IMR-90 (cell line): ENCODE measurements at regions not wholly inside any gene's neighbourhood (a gene's known extent, or its start where the extent isn't known, plus 50 kb on each side); places are given as distances from the start of the nearest gene placed in this dataset.

ENCODE experiments used
- ATAC-seq: fragments of 200-7000 bp; cut with Tn5 transposase; 2 replicates; pipeline ENCODE4 v1.9.1; 2020; ENCODE audit warnings: low read depth, mild to moderate bottlenecking, moderate library complexity
- BruUV-seq: library from RNA; stranded (reverse); fragments of 400-500 nt; replicated peaks from 2 replicates; lab custom pipeline; 2021; lab: Mats Ljungman, UMichigan
- CTCF ChIA-PET: fragments of 300-600 bp; formaldehyde crosslinking; extraction: SDS; loops from one replicate; lab custom pipeline; 2021; ENCODE audit warnings: antibody characterized with exemption; lab: Yijun Ruan, JAX
- POLR2A ChIA-PET: fragments of 300-600 bp; sonication (Branson Sonifier 250); formaldehyde crosslinking; loops from one replicate; lab custom pipeline; 2022; ENCODE audit warnings: antibody characterized with exemption; ENCODE audit not compliant: unreplicated experiment; lab: Charles Lee
- DNase-seq: peaks from one replicate; pipeline ENCODE4 v3.0.0; 2013
- H2AFZ ChIP-seq: replicated peaks from 2 replicates; pipeline ENCODE3; 2013; ENCODE audit warnings: low read length, mild to moderate bottlenecking; ENCODE audit not compliant: poor library complexity
- H2AK5ac ChIP-seq: 2 replicates; pipeline ENCODE4 v1.6.1; 2013; ENCODE audit warnings: low read depth, low read length, inconsistent platforms
- H2AK9ac ChIP-seq: replicated peaks from 2 replicates; pipeline ENCODE3; 2013; ENCODE audit warnings: mild to moderate bottlenecking, low read depth, low read length, moderate library complexity; ENCODE audit not compliant: poor library complexity
- H2BK120ac ChIP-seq: 2 replicates; pipeline ENCODE4 v1.6.1; 2013; ENCODE audit warnings: low read depth, low read length, inconsistent platforms
- H2BK15ac ChIP-seq: 3 replicates; pipeline ENCODE4 v1.6.1; 2013; ENCODE audit warnings: low read depth, low read length, inconsistent platforms
- H2BK20ac ChIP-seq: 2 replicates; pipeline ENCODE4 v1.6.1; 2013; ENCODE audit warnings: low read depth, mild to moderate bottlenecking, inconsistent platforms, low read length, moderate library complexity
- H2BK5ac ChIP-seq: 2 replicates; pipeline ENCODE4 v1.6.1; 2013; ENCODE audit warnings: mild to moderate bottlenecking, low read depth, low read length, inconsistent platforms; ENCODE audit not compliant: poor library complexity, severe bottlenecking
- H3K14ac ChIP-seq: replicated peaks from 2 replicates; pipeline ENCODE4 v1.6.1; 2013; ENCODE audit warnings: low read depth, low read length, inconsistent platforms
- H3K18ac ChIP-seq: 2 replicates; pipeline ENCODE4 v1.6.1; 2013; ENCODE audit warnings: low read depth, low read length, control low read depth
- H3K23ac ChIP-seq: 2 replicates; pipeline ENCODE4 v1.6.1; 2013; ENCODE audit warnings: low read depth, low read length, inconsistent platforms
- H3K27ac ChIP-seq: 2 replicates; pipeline ENCODE4 v1.5.1; 2013; ENCODE audit warnings: mild to moderate bottlenecking, control low read depth, low read length; ENCODE audit not compliant: insufficient read depth
- H3K27me3 ChIP-seq: 2 replicates; pipeline ENCODE4 v1.6.1; 2013; ENCODE audit warnings: low read length; ENCODE audit not compliant: control insufficient read depth, insufficient read depth
- H3K36me3 ChIP-seq: 2 replicates; pipeline ENCODE4 v1.6.1; 2013; ENCODE audit warnings: low read length, mixed read lengths; ENCODE audit not compliant: control insufficient read depth, insufficient read depth
- H3K4ac ChIP-seq: 2 replicates; pipeline ENCODE4 v1.6.1; 2013; ENCODE audit warnings: low read depth, low read length, inconsistent platforms
- H3K4me1 ChIP-seq: 2 replicates; pipeline ENCODE4 v1.6.1; 2013; ENCODE audit warnings: low read length, mixed read lengths; ENCODE audit not compliant: control insufficient read depth, insufficient read depth
- H3K4me2 ChIP-seq: 2 replicates; pipeline ENCODE4 v1.6.1; 2013; ENCODE audit warnings: low read depth, mild to moderate bottlenecking, control low read depth, low read length, moderate library complexity
- H3K4me3 ChIP-seq: 2 replicates; pipeline ENCODE4 v1.5.1; 2013; ENCODE audit warnings: low read depth, mild to moderate bottlenecking, control low read depth, low read length, moderate library complexity; ENCODE audit not compliant: insufficient read depth
- H3K56ac ChIP-seq: 2 replicates; pipeline ENCODE4 v1.6.1; 2013; ENCODE audit warnings: low read length, inconsistent platforms; ENCODE audit not compliant: insufficient read depth; ENCODE audit errors: extremely low read depth
- H3K79me1 ChIP-seq, 2 experiments: 2 replicates each; pipeline ENCODE4 v1.6.1; 2013; ENCODE audit warnings: low read length in 2 of 2, inconsistent platforms in 1 of 2, low read depth in 1 of 2
- H3K9ac ChIP-seq: 2 replicates; pipeline ENCODE4 v1.6.1; 2013; ENCODE audit warnings: low read depth, low read length, control low read depth
- H3K9me1 ChIP-seq: 2 replicates; pipeline ENCODE4 v1.6.1; 2013; ENCODE audit warnings: low read length, inconsistent platforms; ENCODE audit not compliant: insufficient read depth
- H3K9me3 ChIP-seq: 2 replicates; pipeline ENCODE4 v1.6.1; 2013; ENCODE audit warnings: low read length; ENCODE audit not compliant: control insufficient read depth, insufficient read depth
- H4K20me1 ChIP-seq: 2 replicates; pipeline ENCODE4 v1.6.1; 2013; ENCODE audit warnings: low read length, inconsistent platforms; ENCODE audit not compliant: insufficient read depth
- H4K5ac ChIP-seq: 2 replicates; pipeline ENCODE4 v1.6.1; 2013; ENCODE audit warnings: mild to moderate bottlenecking, low read depth, low read length, control low read depth
- H4K8ac ChIP-seq, 2 experiments: 2 replicates each; pipeline ENCODE4 v1.6.1; 2013; ENCODE audit warnings: low read depth in 2 of 2, low read length in 2 of 2, control low read depth in 1 of 2, inconsistent platforms in 1 of 2
- H4K91ac ChIP-seq: 2 replicates; pipeline ENCODE4 v1.6.1; 2013; ENCODE audit warnings: low read depth, low read length, inconsistent platforms; ENCODE audit not compliant: insufficient read depth
- BHLHE40 ChIP-seq: fragments of 150-350 bp; IDR thresholded peaks from 2 replicates; pipeline ENCODE4 v1.6.1; 2016; ENCODE audit warnings: mild to moderate bottlenecking, low read depth, low read length
- CEBPB ChIP-seq: IDR thresholded peaks from 2 replicates; pipeline ENCODE4 v1.6.1; 2012; ENCODE audit warnings: low read depth, low read length, improper control_type of control experiment
- CHD1 ChIP-seq: IDR thresholded peaks from 2 replicates; pipeline ENCODE4 v1.6.1; 2012; ENCODE audit warnings: low read depth, low read length, improper control_type of control experiment
- FOS ChIP-seq: fragments of 150-350 bp; IDR thresholded peaks from 2 replicates; pipeline ENCODE4 v1.6.1; 2016; ENCODE audit warnings: low read depth, low read length
- MAFK ChIP-seq: IDR thresholded peaks from 2 replicates; pipeline ENCODE4 v1.6.1; 2012; ENCODE audit warnings: low read depth, low read length, improper control_type of control experiment
- MAZ ChIP-seq: IDR thresholded peaks from 2 replicates; pipeline ENCODE4 v1.6.1; 2012; ENCODE audit warnings: low read depth, mild to moderate bottlenecking, low read length, improper control_type of control experiment, moderate library complexity, borderline replicate concordance
- MXI1 ChIP-seq: IDR thresholded peaks from 2 replicates; pipeline ENCODE4 v1.6.1; 2012; ENCODE audit warnings: low read depth, mild to moderate bottlenecking, low read length, moderate library complexity, borderline replicate concordance
- NFE2L2 ChIP-seq: fragments of 150-350 bp; IDR thresholded peaks from 2 replicates; pipeline ENCODE4 v1.6.1; 2016; ENCODE audit warnings: low read depth, mild to moderate bottlenecking, low read length
- POLR2A ChIP-seq: IDR thresholded peaks from 2 replicates; pipeline ENCODE4 v1.6.1; 2012; ENCODE audit warnings: mild to moderate bottlenecking, low read depth, low read length
- RAD21 ChIP-seq: IDR thresholded peaks from 2 replicates; pipeline ENCODE4 v1.6.1; 2012; ENCODE audit warnings: low read length, improper control_type of control experiment
- RCOR1 ChIP-seq: IDR thresholded peaks from 2 replicates; pipeline ENCODE4 v1.6.1; 2012; ENCODE audit warnings: mild to moderate bottlenecking, low read length, improper control_type of control experiment; ENCODE audit not compliant: insufficient replicate concordance
- RFX5 ChIP-seq: IDR thresholded peaks from 2 replicates; pipeline ENCODE4 v1.8.0; 2012; ENCODE audit warnings: low read depth, mild to moderate bottlenecking, low read length, moderate library complexity
- SMC3 ChIP-seq: fragments of 150-350 bp; IDR thresholded peaks from 2 replicates; pipeline ENCODE4 v1.6.1; 2016; ENCODE audit warnings: low read depth, mild to moderate bottlenecking, antibody characterized with exemption, low read length, moderate library complexity
- WGBS, 2 experiments: methylation state at CpG; one replicate each; pipeline versions ENCODE4 v1.1.5 to v1.1.7; 2013; ENCODE audit warnings: missing lambda C conversion rate in 2 of 2; ENCODE audit not compliant: insufficient read length in 1 of 2; ENCODE audit errors: extremely low coverage in 2 of 2; 5-methylcytosine and 5-hydroxymethylcytosine counted together
- dilution Hi-C: fragments of 300-500 bp; cut with HindIII; formaldehyde crosslinking; loops from one replicate; pipeline ENCODE4 v1.14.3; 2018; ENCODE audit warnings: low sequenced_read_pairs; ENCODE audit not compliant: unreplicated experiment
- in situ Hi-C: fragments of 300-500 bp; cut with MboI; formaldehyde crosslinking; loops from 3 replicates; pipeline ENCODE4 v1.14.3; 2019; ENCODE audit warnings: low sequenced_read_pairs, inconsistent platforms, mixed read lengths
- intact Hi-C: fragments of 100-400 bp; cut with micrococcal nuclease; formaldehyde crosslinking; loops from 2 replicates; pipeline ENCODE4 v1.10.0; 2022
- TF ChIP-seq, protein P1 (sequence below): fragments of 150-350 bp; IDR thresholded peaks from 2 replicates; pipeline ENCODE4 v1.6.1; 2017; ENCODE audit warnings: mild to moderate bottlenecking, antibody characterized with exemption, low read length, low read depth
- TF ChIP-seq, protein P2 (sequence below): fragments of 150-350 bp; IDR thresholded peaks from 2 replicates; pipeline ENCODE4 v1.6.1; 2016; ENCODE audit warnings: low read depth, mild to moderate bottlenecking, low read length, moderate library complexity, borderline replicate concordance
- TF ChIP-seq, protein P3 (sequence below): conservative IDR thresholded peaks from 2 replicates; pipeline ENCODE4 v1.5.1; 2012; ENCODE audit warnings: mild to moderate bottlenecking, low read depth, low read length, improper control_type of control experiment

DNA sequence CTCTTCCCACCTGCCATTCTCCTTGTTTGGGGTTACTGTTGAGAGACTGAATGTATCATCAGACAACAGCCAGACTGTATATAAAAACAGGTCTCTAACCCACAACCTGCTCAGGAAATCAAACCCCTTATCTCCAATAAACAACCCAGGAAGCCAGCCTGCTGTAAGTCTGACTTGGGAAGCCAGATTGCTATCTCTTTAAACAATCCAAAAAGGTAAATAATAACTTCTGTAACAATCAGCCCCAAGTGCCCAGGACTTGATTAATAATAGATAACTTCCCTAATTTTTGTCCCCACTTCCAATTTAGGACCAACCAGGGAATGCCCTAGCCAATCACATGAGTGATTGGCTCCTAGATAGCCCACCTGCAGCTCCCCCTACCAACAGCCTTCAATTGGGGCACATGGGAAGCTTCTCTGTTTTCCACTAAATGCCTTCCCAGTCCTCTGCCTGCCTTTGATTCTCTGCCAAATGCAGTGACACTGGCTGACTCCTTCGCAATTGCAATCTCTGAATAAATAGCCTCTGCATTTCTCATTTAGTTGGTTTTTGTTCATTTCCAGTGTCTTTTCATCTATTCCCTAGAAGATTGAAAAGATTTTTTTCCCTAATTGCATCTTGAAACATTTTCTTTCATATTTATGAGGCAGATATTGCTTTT lies 117.1 kb upstream of the TAB2 start:
- dilution Hi-C loops, result no loop called here
- H3K4me2 ChIP-seq, result no peak overlapping the region
- intact Hi-C loops, result no loop called here
- no peaks in the 10 kb centered on the region for H3K36me3 ChIP-seq
- no CpG with 5 or more reads among the region's 1 CpG for WGBS, 2 experiments
- peaks cover 4% of the 10 kb centered on the region for H3K27me3 ChIP-seq
- no peak overlapping the region for H2BK20ac ChIP-seq
- ChIA-PET POLR2A (no interaction called here), CTCF (no interaction called here)
- H3K79me1 ChIP-seq, result no peaks in the 10 kb centered on the region
- ATAC-seq (no peak), DNase-seq (no peak)
- TF ChIP-seq RAD21, result no peak
- TF ChIP-seq, protein P1, sequence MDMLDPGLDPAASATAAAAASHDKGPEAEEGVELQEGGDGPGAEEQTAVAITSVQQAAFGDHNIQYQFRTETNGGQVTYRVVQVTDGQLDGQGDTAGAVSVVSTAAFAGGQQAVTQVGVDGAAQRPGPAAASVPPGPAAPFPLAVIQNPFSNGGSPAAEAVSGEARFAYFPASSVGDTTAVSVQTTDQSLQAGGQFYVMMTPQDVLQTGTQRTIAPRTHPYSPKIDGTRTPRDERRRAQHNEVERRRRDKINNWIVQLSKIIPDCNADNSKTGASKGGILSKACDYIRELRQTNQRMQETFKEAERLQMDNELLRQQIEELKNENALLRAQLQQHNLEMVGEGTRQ, result no peak
- TF ChIP-seq NFE2L2, result no peak
- no peak for TF ChIP-seq CEBPB
- TF ChIP-seq FOS, result no peak
- no peak for TF ChIP-seq POLR2A
- no peak for TF ChIP-seq RFX5
- TF ChIP-seq CHD1, result no peak
- TF ChIP-seq MAZ, result no peak
- TF ChIP-seq RCOR1, result no peak
- TF ChIP-seq, protein P2, sequence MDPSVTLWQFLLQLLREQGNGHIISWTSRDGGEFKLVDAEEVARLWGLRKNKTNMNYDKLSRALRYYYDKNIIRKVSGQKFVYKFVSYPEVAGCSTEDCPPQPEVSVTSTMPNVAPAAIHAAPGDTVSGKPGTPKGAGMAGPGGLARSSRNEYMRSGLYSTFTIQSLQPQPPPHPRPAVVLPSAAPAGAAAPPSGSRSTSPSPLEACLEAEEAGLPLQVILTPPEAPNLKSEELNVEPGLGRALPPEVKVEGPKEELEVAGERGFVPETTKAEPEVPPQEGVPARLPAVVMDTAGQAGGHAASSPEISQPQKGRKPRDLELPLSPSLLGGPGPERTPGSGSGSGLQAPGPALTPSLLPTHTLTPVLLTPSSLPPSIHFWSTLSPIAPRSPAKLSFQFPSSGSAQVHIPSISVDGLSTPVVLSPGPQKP, result no peak
- no peak for TF ChIP-seq MXI1
- no peak for TF ChIP-seq BHLHE40
- no peak for TF ChIP-seq SMC3
- TF ChIP-seq, protein P3, sequence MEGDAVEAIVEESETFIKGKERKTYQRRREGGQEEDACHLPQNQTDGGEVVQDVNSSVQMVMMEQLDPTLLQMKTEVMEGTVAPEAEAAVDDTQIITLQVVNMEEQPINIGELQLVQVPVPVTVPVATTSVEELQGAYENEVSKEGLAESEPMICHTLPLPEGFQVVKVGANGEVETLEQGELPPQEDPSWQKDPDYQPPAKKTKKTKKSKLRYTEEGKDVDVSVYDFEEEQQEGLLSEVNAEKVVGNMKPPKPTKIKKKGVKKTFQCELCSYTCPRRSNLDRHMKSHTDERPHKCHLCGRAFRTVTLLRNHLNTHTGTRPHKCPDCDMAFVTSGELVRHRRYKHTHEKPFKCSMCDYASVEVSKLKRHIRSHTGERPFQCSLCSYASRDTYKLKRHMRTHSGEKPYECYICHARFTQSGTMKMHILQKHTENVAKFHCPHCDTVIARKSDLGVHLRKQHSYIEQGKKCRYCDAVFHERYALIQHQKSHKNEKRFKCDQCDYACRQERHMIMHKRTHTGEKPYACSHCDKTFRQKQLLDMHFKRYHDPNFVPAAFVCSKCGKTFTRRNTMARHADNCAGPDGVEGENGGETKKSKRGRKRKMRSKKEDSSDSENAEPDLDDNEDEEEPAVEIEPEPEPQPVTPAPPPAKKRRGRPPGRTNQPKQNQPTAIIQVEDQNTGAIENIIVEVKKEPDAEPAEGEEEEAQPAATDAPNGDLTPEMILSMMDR, result no peak
- no peak for TF ChIP-seq MAFK
- H3K14ac ChIP-seq, result no peak overlapping the region
- no peak overlapping the region for H3K56ac ChIP-seq
- H3K4me3 ChIP-seq, result no peak overlapping the region
- no peaks in the 10 kb centered on the region for H3K4me1 ChIP-seq
- H2BK5ac ChIP-seq, result no peak overlapping the region
- H4K8ac ChIP-seq, result no peak overlapping the region
- no peak overlapping the region for H3K4ac ChIP-seq
- no peaks in the 10 kb centered on the region for H4K20me1 ChIP-seq
- H3K9ac ChIP-seq, result no peak overlapping the region
- H3K9me3 ChIP-seq, result peaks cover 5% of the 10 kb centered on the region; the same call in 1 of the 2 replicates
- no peak overlapping the region for H3K18ac ChIP-seq
- no peak overlapping the region for H2BK15ac ChIP-seq
- no peaks in the 10 kb centered on the region for H3K9me1 ChIP-seq
- H4K5ac ChIP-seq, result no peak overlapping the region
- no peak overlapping the region for H2AK5ac ChIP-seq
- in situ Hi-C loops, result no loop called here
- H2BK120ac ChIP-seq, result no peak overlapping the region
- H2AFZ ChIP-seq, result no peak overlapping the region
- BruUV-seq, result no TSS peak
- no peak overlapping the region for H3K23ac ChIP-seq
- no peak overlapping the region for H3K27ac ChIP-seq
- H2AK9ac ChIP-seq, result no peak overlapping the region
- no peak overlapping the region for H4K91ac ChIP-seq
